ENCODE measurements at regions not wholly inside any gene's neighbourhood (a gene's known extent, or its start where the extent isn't known, plus 50 kb on each side); places are given as distances from the start of the nearest gene placed in this dataset.
"Not testable (repeated sequence)": the region's sequence is repeated elsewhere in the genome, so short reads cannot be mapped to it uniquely, and the experiment has no call there.

GRCh38 chr5:110294281-110294680 is 432.2 kb downstream of the TMEM232 start:
- no peak overlapping the region for H3K4me3 ChIP-seq (ENCODE audit: low read depth, low read length)
- H3K27ac ChIP-seq (ENCODE audit: low read depth) = no peak overlapping the region
- whole genome bisulfite sequencing = 93% methylated on average over 3 of the region's 3 CpGs
- no peaks in the 10 kb centered on the region for H3K4me1 ChIP-seq (ENCODE audit: insufficient read depth)
- DNase-seq (ENCODE audit: extremely low spot score) = no peak
- H3K36me3 ChIP-seq (ENCODE audit: insufficient read depth) = no peaks in the 10 kb centered on the region

GRCh38 chr5:110297152-110297670 is 429.3 kb downstream of the TMEM232 start:
- Histone ChIP-seq H3K4me1 (ENCODE audit: insufficient read depth) (no peaks in the 10 kb centered on the region), H3K27ac (ENCODE audit: low read depth) (no peak overlapping the region), H3K36me3 (ENCODE audit: insufficient read depth) (no peaks in the 10 kb centered on the region), H3K4me3 (ENCODE audit: low read depth, low read length) (no peak overlapping the region)
- DNase-seq (ENCODE audit: extremely low spot score) = no peak
- WGBS = 40% methylated on average over 3 of the region's 3 CpGs

- Histone ChIP-seq H3K4me3 (ENCODE audit: low read depth, low read length) (no peak overlapping the region), H3K36me3 (ENCODE audit: insufficient read depth) (no peaks in the 10 kb centered on the region), H3K4me1 (ENCODE audit: insufficient read depth) (no peaks in the 10 kb centered on the region), H3K27ac (ENCODE audit: low read depth) (no peak overlapping the region)
- WGBS = 36% methylated on average over 1 of the region's 1 CpG
- no peak for DNase-seq (ENCODE audit: extremely low spot score)
Measured at GRCh38 chr5:110304176-110304575, 422.3 kb downstream of the TMEM232 start.

GRCh38 chr5:110306650-110307049 is 419.8 kb downstream of the TMEM232 start:
- WGBS = 91% methylated on average over 2 of the region's 2 CpGs
- no peak overlapping the region for H3K27ac ChIP-seq (ENCODE audit: low read depth)
- H3K36me3 ChIP-seq (ENCODE audit: insufficient read depth) = no peaks in the 10 kb centered on the region
- no peaks in the 10 kb centered on the region for H3K4me1 ChIP-seq (ENCODE audit: insufficient read depth)
- no peak overlapping the region for H3K4me3 ChIP-seq (ENCODE audit: low read depth, low read length)
- no peak for DNase-seq (ENCODE audit: extremely low spot score)

- DNase-seq (ENCODE audit: extremely low spot score) = no peak
- WGBS = 94% methylated on average over 1 of the region's 1 CpG
- Histone ChIP-seq H3K27ac (ENCODE audit: low read depth) (no peak overlapping the region), H3K36me3 (ENCODE audit: insufficient read depth) (no peaks in the 10 kb centered on the region), H3K4me3 (ENCODE audit: low read depth, low read length) (no peak overlapping the region), H3K4me1 (ENCODE audit: insufficient read depth) (no peaks in the 10 kb centered on the region)
Measured at GRCh38 chr5:110309222-110309621, 417.2 kb downstream of the TMEM232 start.

GRCh38 chr5:110316566-110316965 is 409.9 kb downstream of the TMEM232 start:
- WGBS = 50% methylated on average over 3 of the region's 3 CpGs
- H3K4me1 ChIP-seq (ENCODE audit: insufficient read depth); DNase-seq (ENCODE audit: extremely low spot score); H3K27ac ChIP-seq (ENCODE audit: low read depth); H3K36me3 ChIP-seq (ENCODE audit: insufficient read depth); H3K4me3 ChIP-seq (ENCODE audit: low read depth, low read length): not testable (repeated sequence)

- DNase-seq (ENCODE audit: extremely low spot score) = no peak
- no peak overlapping the region for H3K27ac ChIP-seq (ENCODE audit: low read depth)
- no peak overlapping the region for H3K4me3 ChIP-seq (ENCODE audit: low read depth, low read length)
- H3K36me3 ChIP-seq (ENCODE audit: insufficient read depth) = no peaks in the 10 kb centered on the region
- WGBS = 67% methylated on average over 1 of the region's 1 CpG
- no peaks in the 10 kb centered on the region for H3K4me1 ChIP-seq (ENCODE audit: insufficient read depth)
Measured at GRCh38 chr5:110321117-110321516, 405.4 kb downstream of the TMEM232 start.

GRCh38 chr5:110323357-110323756 is 403.1 kb downstream of the TMEM232 start:
- 89% methylated on average over 1 of the region's 1 CpG for WGBS
- no peaks in the 10 kb centered on the region for H3K4me1 ChIP-seq (ENCODE audit: insufficient read depth)

GRCh38 chr5:110323832-110324231 is 402.6 kb downstream of the TMEM232 start:
- no peak for DNase-seq (ENCODE audit: extremely low spot score)
- H3K36me3 ChIP-seq (ENCODE audit: insufficient read depth) = no peaks in the 10 kb centered on the region
- no peak overlapping the region for H3K27ac ChIP-seq (ENCODE audit: low read depth)

More at GRCh38 chr5:110323357-110323756, 403.1 kb downstream of the TMEM232 start:
- H3K36me3 ChIP-seq (ENCODE audit: insufficient read depth) = no peaks in the 10 kb centered on the region
- H3K4me3 ChIP-seq (ENCODE audit: low read depth, low read length) = no peak overlapping the region
- DNase-seq (ENCODE audit: extremely low spot score) = no peak
- H3K27ac ChIP-seq (ENCODE audit: low read depth) = no peak overlapping the region

GRCh38 chr5:110324876-110325275 is 401.6 kb downstream of the TMEM232 start:
- Histone ChIP-seq H3K36me3 (ENCODE audit: insufficient read depth) (no peaks in the 10 kb centered on the region), H3K4me1 (ENCODE audit: insufficient read depth) (no peaks in the 10 kb centered on the region), H3K4me3 (ENCODE audit: low read depth, low read length) (no peak overlapping the region), H3K27ac (ENCODE audit: low read depth) (no peak overlapping the region)
- WGBS = 80% methylated on average over 1 of the region's 1 CpG
- no peak for DNase-seq (ENCODE audit: extremely low spot score)

More at GRCh38 chr5:110323832-110324231, 402.6 kb downstream of the TMEM232 start:
- H3K4me1 ChIP-seq (ENCODE audit: insufficient read depth) = no peaks in the 10 kb centered on the region
- H3K4me3 ChIP-seq (ENCODE audit: low read depth, low read length) = no peak overlapping the region

- H3K4me3 ChIP-seq (ENCODE audit: low read depth, low read length) = no peak overlapping the region
- H3K36me3 ChIP-seq (ENCODE audit: insufficient read depth) = no peaks in the 10 kb centered on the region
- H3K27ac ChIP-seq (ENCODE audit: low read depth) = no peak overlapping the region
- 42% methylated on average over 5 of the region's 5 CpGs for WGBS
- H3K4me1 ChIP-seq (ENCODE audit: insufficient read depth) = no peaks in the 10 kb centered on the region
- DNase-seq (ENCODE audit: extremely low spot score) = no peak
Measured at GRCh38 chr5:110329955-110330525, 396.4 kb downstream of the TMEM232 start.

- 56% methylated on average over 4 of the region's 4 CpGs for WGBS
- no peak overlapping the region for H3K4me3 ChIP-seq (ENCODE audit: low read depth, low read length)
- no peak overlapping the region for H3K27ac ChIP-seq (ENCODE audit: low read depth)
- DNase-seq (ENCODE audit: extremely low spot score) = no peak
- H3K4me1 ChIP-seq (ENCODE audit: insufficient read depth) = no peaks in the 10 kb centered on the region
- no peaks in the 10 kb centered on the region for H3K36me3 ChIP-seq (ENCODE audit: insufficient read depth)
Measured at GRCh38 chr5:110333384-110333783, 393.1 kb downstream of the TMEM232 start.

- DNase-seq (ENCODE audit: extremely low spot score) = no peak
- Histone ChIP-seq H3K36me3 (ENCODE audit: insufficient read depth) (no peaks in the 10 kb centered on the region), H3K4me3 (ENCODE audit: low read depth, low read length) (no peak overlapping the region), H3K4me1 (ENCODE audit: insufficient read depth) (no peaks in the 10 kb centered on the region), H3K27ac (ENCODE audit: low read depth) (no peak overlapping the region)
- WGBS = 33% methylated on average over 4 of the region's 4 CpGs
Measured at GRCh38 chr5:110335361-110336066, 391.0 kb downstream of the TMEM232 start.

GRCh38 chr5:110338341-110339083 is 388.0 kb downstream of the TMEM232 start:
- 44% methylated on average over 7 of the region's 7 CpGs for WGBS
- Histone ChIP-seq H3K27ac (ENCODE audit: low read depth) (no peak overlapping the region), H3K36me3 (ENCODE audit: insufficient read depth) (no peaks in the 10 kb centered on the region), H3K4me1 (ENCODE audit: insufficient read depth) (no peaks in the 10 kb centered on the region), H3K4me3 (ENCODE audit: low read depth, low read length) (no peak overlapping the region)
- no peak for DNase-seq (ENCODE audit: extremely low spot score)

Data from urinary bladder (tissue), 3 donors.